MCF 10A (cell line): ENCODE measurements at regions not wholly inside any gene's neighbourhood (a gene's known extent, or its start where the extent isn't known, plus 50 kb on each side); places are given as distances from the start of the nearest gene placed in this dataset.

Source experiments
- BruUV-seq: library from RNA; stranded (reverse); fragments of 400-500 nt; replicated peaks from 2 replicates; lab custom pipeline; 2021; lab: Mats Ljungman, UMichigan
- CTCF ChIA-PET: fragments of 300-600 bp; sonication (Branson Sonifier 250); formaldehyde crosslinking; extraction: SDS; loops from one replicate; lab custom pipeline; 2021; ENCODE audit warnings: antibody characterized with exemption, inconsistent platforms; lab: Yijun Ruan, JAX
- POLR2A ChIA-PET: fragments of 300-600, 350-650 bp; sonication (Branson Sonifier 250); formaldehyde crosslinking; extraction: SDS; loops from one replicate; lab custom pipeline; 2020; ENCODE audit warnings: antibody characterized with exemption, inconsistent platforms; lab: Yijun Ruan, JAX
- DNase-seq: peaks from one replicate; pipeline ENCODE4 v3.0.0-alpha.2; 2018; ENCODE audit not compliant: unreplicated experiment
- H3K27ac Mint-ChIP-seq: one replicate; pipeline ENCODE4 v1.8.0; 2022; ENCODE audit warnings: mild to moderate bottlenecking, low read depth, mixed read lengths; ENCODE audit not compliant: unreplicated experiment
- H3K27me3 Mint-ChIP-seq: one replicate; pipeline ENCODE4 v1.8.0; 2022; ENCODE audit warnings: mixed read lengths; ENCODE audit not compliant: insufficient read depth, unreplicated experiment
- H3K36me3 Mint-ChIP-seq: one replicate; pipeline ENCODE4 v1.8.0; 2022; ENCODE audit warnings: mild to moderate bottlenecking, moderate library complexity, mixed read lengths; ENCODE audit not compliant: insufficient read depth, unreplicated experiment
- H3K4me1 Mint-ChIP-seq: one replicate; pipeline ENCODE4 v1.8.0; 2022; ENCODE audit warnings: mixed read lengths; ENCODE audit not compliant: insufficient read depth, unreplicated experiment
- H3K4me3 Mint-ChIP-seq: one replicate; pipeline ENCODE4 v1.8.0; 2022; ENCODE audit warnings: mild to moderate bottlenecking, moderate library complexity, mixed read lengths; ENCODE audit not compliant: unreplicated experiment
- H3K9me3 Mint-ChIP-seq: one replicate; pipeline ENCODE4 v1.8.0; 2022; ENCODE audit warnings: mixed read lengths; ENCODE audit not compliant: unreplicated experiment
- intact Hi-C: fragments of 100-400 bp; cut with micrococcal nuclease; formaldehyde crosslinking; loops from 2 replicates; pipeline ENCODE4 v1.14.1; 2022
- TF ChIP-seq, protein P1 (sequence below): fragments of 200-600 bp; IDR thresholded peaks from one replicate; pipeline ENCODE4 v1.8.0; 2022; ENCODE audit warnings: antibody characterized with exemption, mild to moderate bottlenecking; ENCODE audit not compliant: unreplicated experiment

DNA sequence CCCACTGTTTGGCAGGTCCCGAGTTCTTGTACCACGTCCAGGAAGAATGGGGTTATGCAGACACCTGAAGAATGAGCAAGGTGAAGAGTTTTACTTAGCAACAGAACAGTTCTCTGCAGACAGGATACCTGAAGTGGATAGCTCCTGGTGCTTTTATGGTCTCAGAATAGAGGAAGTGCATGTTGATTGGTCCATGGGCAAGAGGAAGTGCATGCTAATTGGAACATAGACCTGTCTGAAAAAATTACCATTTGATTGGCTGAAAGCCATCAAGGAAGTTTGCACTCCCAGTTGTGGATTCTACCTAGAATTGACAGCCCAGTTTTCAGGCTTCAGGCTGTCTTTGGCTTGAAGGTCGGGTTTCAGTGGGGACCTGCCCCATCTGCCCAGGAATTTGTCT lies 887.5 kb downstream of the FAT4 start:
- Mint-ChIP-seq H3K9me3 (no peaks in the 10 kb centered on the region), H3K4me1 (no peaks in the 10 kb centered on the region), H3K4me3 (no peak overlapping the region), H3K27me3 (no peaks in the 10 kb centered on the region), H3K36me3 (no peaks in the 10 kb centered on the region), H3K27ac (no peak overlapping the region)
- ChIA-PET POLR2A (no interaction called here), CTCF (no interaction called here)
- no TSS peak for BruUV-seq
- intact Hi-C loops: no loop called here
- TF ChIP-seq, protein P1, sequence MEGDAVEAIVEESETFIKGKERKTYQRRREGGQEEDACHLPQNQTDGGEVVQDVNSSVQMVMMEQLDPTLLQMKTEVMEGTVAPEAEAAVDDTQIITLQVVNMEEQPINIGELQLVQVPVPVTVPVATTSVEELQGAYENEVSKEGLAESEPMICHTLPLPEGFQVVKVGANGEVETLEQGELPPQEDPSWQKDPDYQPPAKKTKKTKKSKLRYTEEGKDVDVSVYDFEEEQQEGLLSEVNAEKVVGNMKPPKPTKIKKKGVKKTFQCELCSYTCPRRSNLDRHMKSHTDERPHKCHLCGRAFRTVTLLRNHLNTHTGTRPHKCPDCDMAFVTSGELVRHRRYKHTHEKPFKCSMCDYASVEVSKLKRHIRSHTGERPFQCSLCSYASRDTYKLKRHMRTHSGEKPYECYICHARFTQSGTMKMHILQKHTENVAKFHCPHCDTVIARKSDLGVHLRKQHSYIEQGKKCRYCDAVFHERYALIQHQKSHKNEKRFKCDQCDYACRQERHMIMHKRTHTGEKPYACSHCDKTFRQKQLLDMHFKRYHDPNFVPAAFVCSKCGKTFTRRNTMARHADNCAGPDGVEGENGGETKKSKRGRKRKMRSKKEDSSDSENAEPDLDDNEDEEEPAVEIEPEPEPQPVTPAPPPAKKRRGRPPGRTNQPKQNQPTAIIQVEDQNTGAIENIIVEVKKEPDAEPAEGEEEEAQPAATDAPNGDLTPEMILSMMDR: no peak
- no peak for DNase-seq

DNA sequence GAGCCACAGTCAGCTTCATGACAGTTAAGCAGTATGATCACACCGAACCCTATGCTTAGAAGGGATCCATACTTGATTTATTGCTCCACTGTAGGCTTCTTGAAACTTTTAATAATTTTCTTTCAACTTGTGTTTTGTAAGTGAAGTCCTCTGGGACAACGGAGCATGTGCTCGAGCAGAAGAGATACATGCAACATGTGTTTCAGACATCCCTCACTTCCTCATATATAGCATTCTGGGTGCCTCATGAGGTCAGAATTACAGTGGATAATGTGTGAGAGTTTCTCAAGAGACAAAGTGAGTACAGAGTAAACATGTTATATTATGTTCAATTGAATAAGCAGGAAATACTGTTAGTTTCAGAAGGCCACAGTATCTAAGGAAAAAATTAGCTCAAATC lies 893.2 kb downstream of the FAT4 start:
- Mint-ChIP-seq H3K36me3 (no peaks in the 10 kb centered on the region), H3K27ac (no peak overlapping the region), H3K4me1 (no peaks in the 10 kb centered on the region), H3K27me3 (no peaks in the 10 kb centered on the region), H3K4me3 (no peak overlapping the region), H3K9me3 (no peaks in the 10 kb centered on the region)
- TF ChIP-seq, protein P1: no peak
- no peak for DNase-seq
- intact Hi-C loops: no loop called here
- no TSS peak for BruUV-seq
- ChIA-PET POLR2A (no interaction called here), CTCF (interaction anchor here (0.6 to 1.3 kb wide), 2 partner anchors 16 to 211 kb away, joined by 3 read pairs; no protein-coding TSS in a partner anchor)

- TF ChIP-seq, protein P1: no peak
- Mint-ChIP-seq H3K27ac (no peak overlapping the region), H3K27me3 (no peaks in the 10 kb centered on the region), H3K4me1 (peaks cover 5% of the 10 kb centered on the region), H3K9me3 (no peaks in the 10 kb centered on the region), H3K4me3 (no peak overlapping the region), H3K36me3 (no peaks in the 10 kb centered on the region)
- DNase-seq: no peak
- ChIA-PET CTCF (interaction anchor here (0.6 kb wide), 2 partner anchors 896 to 1355 kb away, joined by 3 read pairs; no protein-coding TSS in a partner anchor), POLR2A (no interaction called here)
- intact Hi-C loops: no loop called here
- no TSS peak for BruUV-seq
These were observed 894.4 kb downstream of the FAT4 start for GRCh38 chr4:126209147-126209546.

- ChIA-PET POLR2A (no interaction called here), CTCF (no interaction called here)
- Mint-ChIP-seq H3K4me1 (peaks cover 8% of the 10 kb centered on the region), H3K4me3 (peak overlapping the region; percentile 28), H3K27me3 (no peaks in the 10 kb centered on the region), H3K36me3 (no peaks in the 10 kb centered on the region), H3K9me3 (no peaks in the 10 kb centered on the region), H3K27ac (no peak overlapping the region)
- intact Hi-C loops: loop anchor here (10.0 kb wide), 1 partner anchor 899 kb away; the partner anchor contains the start of gene FAT4
- no TSS peak for BruUV-seq
- peak; percentile 14 for DNase-seq
- TF ChIP-seq, protein P1: no peak
These were observed 899.2 kb downstream of the FAT4 start for GRCh38 chr4:126213996-126214395.
